ENCODE measurements at regions not wholly inside any gene's neighbourhood (a gene's known extent, or its start where the extent isn't known, plus 50 kb on each side); places are given as distances from the start of the nearest gene placed in this dataset.

GRCh38 chr10:1807924-1808323 is 70.6 kb upstream of the ADARB2 start:
- Histone ChIP-seq H3K36me3 (replicated peaks) (no peaks in the 10 kb centered on the region), H3K4me3 (ENCODE audit: low read depth, low read length) (no peak overlapping the region), H3K27ac (no peak overlapping the region), H3K27me3 (replicated peaks) (no peaks in the 10 kb centered on the region)
- no peak for DNase-seq
- TF ChIP-seq CTCF (IDR thresholded peaks at IDR 0.05; ENCODE audit: low read depth, low read length, missing control alignments): no peak
- in situ Hi-C loops (cut with HindIII; ENCODE audit: low pct_ligation_motif_present, low sequenced_read_pairs): no loop called here

- no peak overlapping the region for H3K4me3 ChIP-seq (ENCODE audit: low read depth, low read length)
These were observed 69.9 kb upstream of the ADARB2 start for GRCh38 chr10:1807196-1807595.

GRCh38 chr10:1802413-1802812 is 65.1 kb upstream of the ADARB2 start:
- H3K4me3 ChIP-seq (ENCODE audit: low read depth, low read length): no peak overlapping the region
- no peak for DNase-seq
- no peaks in the 10 kb centered on the region for H3K27me3 ChIP-seq (replicated peaks)
- H3K27ac ChIP-seq: no peak overlapping the region
- in situ Hi-C loops (cut with HindIII; ENCODE audit: low pct_ligation_motif_present, low sequenced_read_pairs): no loop called here
- TF ChIP-seq CTCF (IDR thresholded peaks at IDR 0.05; ENCODE audit: low read depth, low read length, missing control alignments): no peak
- no peaks in the 10 kb centered on the region for H3K36me3 ChIP-seq (replicated peaks)

More at GRCh38 chr10:1807196-1807595, 69.9 kb upstream of the ADARB2 start:
- in situ Hi-C loops (cut with HindIII; ENCODE audit: low pct_ligation_motif_present, low sequenced_read_pairs): no loop called here
- Histone ChIP-seq H3K27ac (no peak overlapping the region), H3K27me3 (replicated peaks) (no peaks in the 10 kb centered on the region), H3K36me3 (replicated peaks) (no peaks in the 10 kb centered on the region)
- DNase-seq: no peak
- TF ChIP-seq CTCF (IDR thresholded peaks at IDR 0.05; ENCODE audit: low read depth, low read length, missing control alignments): no peak

GRCh38 chr10:1788401-1788800 is 51.1 kb upstream of the ADARB2 start:
- DNase-seq: no peak
- H3K36me3 ChIP-seq (replicated peaks): no peaks in the 10 kb centered on the region
- H3K4me3 ChIP-seq (ENCODE audit: low read depth, low read length): no peak overlapping the region
- no peak for TF ChIP-seq CTCF (IDR thresholded peaks at IDR 0.05; ENCODE audit: low read depth, low read length, missing control alignments)
- no peaks in the 10 kb centered on the region for H3K27me3 ChIP-seq (replicated peaks)
- in situ Hi-C loops (cut with HindIII; ENCODE audit: low pct_ligation_motif_present, low sequenced_read_pairs): no loop called here
- H3K27ac ChIP-seq: no peak overlapping the region

All from brain microvascular endothelial cell (primary cell).